GM23338 (cell line): ENCODE measurements at regions not wholly inside any gene's neighbourhood (a gene's known extent, or its start where the extent isn't known, plus 50 kb on each side); places are given as distances from the start of the nearest gene placed in this dataset.

Source experiments
- CREB1 ChIP-seq: fragments of 250-450 bp; sonication (Bioruptor Pico); IDR thresholded peaks from 2 replicates; pipeline ENCODE4 v1.5.0; 2020; ENCODE audit warnings: low read depth, mild to moderate bottlenecking, moderate library complexity
- EZH2 ChIP-seq: fragments of 200-600 bp; sonication (generic); IDR thresholded peaks from one replicate; pipeline ENCODE4 v1.8.0; 2017; ENCODE audit warnings: antibody characterized with exemption, mild to moderate bottlenecking, low read depth; ENCODE audit not compliant: unreplicated experiment
- EZH2phosphoT487 ChIP-seq: fragments of 200-600 bp; sonication (generic); IDR thresholded peaks from one replicate; pipeline ENCODE4 v1.8.1; 2018; ENCODE audit warnings: antibody characterized with exemption; ENCODE audit not compliant: unreplicated experiment
- NANOG ChIP-seq: IDR thresholded peaks from 2 replicates; pipeline ENCODE4 v1.6.1; 2016; ENCODE audit warnings: antibody characterized with exemption, borderline replicate concordance
- POLR2AphosphoS5 ChIP-seq: IDR thresholded peaks from 2 replicates; pipeline ENCODE4 v1.6.1; 2016; ENCODE audit warnings: antibody characterized with exemption, low read depth
- ZNF114 ChIP-seq: fragments of 250-450 bp; sonication (Bioruptor Pico); IDR thresholded peaks from 2 replicates; pipeline ENCODE4 v1.5.0; 2020; ENCODE audit warnings: mild to moderate bottlenecking, moderate library complexity
- TF ChIP-seq, protein P1 (sequence below), 2 experiments: fragments of 200-600 bp in 1 of 2; sonication (generic) in 1 of 2; conservative IDR thresholded peaks; 2 replicates each; pipeline versions ENCODE4 v1.5.1 to v1.6.1; 2016 to 2017; ENCODE audit warnings: antibody characterized with exemption in 2 of 2, low read depth in 2 of 2, mild to moderate bottlenecking in 2 of 2, moderate library complexity in 1 of 2
- TF ChIP-seq, protein P2 (sequence below): IDR thresholded peaks from one replicate; pipeline ENCODE4 v1.6.1; 2018; ENCODE audit warnings: antibody characterized with exemption; ENCODE audit not compliant: unreplicated experiment

DNA sequence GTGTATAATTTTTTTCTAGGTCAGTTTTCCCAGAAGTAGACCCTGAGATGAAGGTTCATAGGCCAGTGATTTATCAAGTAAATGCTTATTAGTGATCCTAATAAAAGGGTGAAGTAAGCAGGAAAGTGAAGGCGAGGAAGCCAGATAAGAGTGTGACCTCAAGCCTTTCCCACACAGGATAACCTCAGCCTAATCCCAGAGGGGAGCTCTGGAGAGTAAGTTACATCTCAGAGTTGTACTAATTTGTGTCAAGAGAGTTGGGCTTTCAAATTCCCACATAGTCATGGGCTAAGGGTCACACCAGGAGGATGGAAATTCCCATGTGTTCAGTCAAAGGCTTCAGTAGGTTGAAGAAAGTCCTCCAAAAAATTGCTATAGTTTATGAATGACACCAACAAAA, 191.4 kb downstream of the ADGRA3 start:
- TF ChIP-seq, protein P1, sequence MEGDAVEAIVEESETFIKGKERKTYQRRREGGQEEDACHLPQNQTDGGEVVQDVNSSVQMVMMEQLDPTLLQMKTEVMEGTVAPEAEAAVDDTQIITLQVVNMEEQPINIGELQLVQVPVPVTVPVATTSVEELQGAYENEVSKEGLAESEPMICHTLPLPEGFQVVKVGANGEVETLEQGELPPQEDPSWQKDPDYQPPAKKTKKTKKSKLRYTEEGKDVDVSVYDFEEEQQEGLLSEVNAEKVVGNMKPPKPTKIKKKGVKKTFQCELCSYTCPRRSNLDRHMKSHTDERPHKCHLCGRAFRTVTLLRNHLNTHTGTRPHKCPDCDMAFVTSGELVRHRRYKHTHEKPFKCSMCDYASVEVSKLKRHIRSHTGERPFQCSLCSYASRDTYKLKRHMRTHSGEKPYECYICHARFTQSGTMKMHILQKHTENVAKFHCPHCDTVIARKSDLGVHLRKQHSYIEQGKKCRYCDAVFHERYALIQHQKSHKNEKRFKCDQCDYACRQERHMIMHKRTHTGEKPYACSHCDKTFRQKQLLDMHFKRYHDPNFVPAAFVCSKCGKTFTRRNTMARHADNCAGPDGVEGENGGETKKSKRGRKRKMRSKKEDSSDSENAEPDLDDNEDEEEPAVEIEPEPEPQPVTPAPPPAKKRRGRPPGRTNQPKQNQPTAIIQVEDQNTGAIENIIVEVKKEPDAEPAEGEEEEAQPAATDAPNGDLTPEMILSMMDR (conservative IDR thresholded peaks at IDR 0.05; ENCODE audit: low read depth in 2 of 2) = no peak
- TF ChIP-seq EZH2 (no peak), NANOG (no peak), EZH2phosphoT487 (no peak), POLR2AphosphoS5 (no peak), CREB1 (CRISPR knock-in tag) (no peak), ZNF114 (CRISPR knock-in tag) (no peak)
- TF ChIP-seq, protein P2, sequence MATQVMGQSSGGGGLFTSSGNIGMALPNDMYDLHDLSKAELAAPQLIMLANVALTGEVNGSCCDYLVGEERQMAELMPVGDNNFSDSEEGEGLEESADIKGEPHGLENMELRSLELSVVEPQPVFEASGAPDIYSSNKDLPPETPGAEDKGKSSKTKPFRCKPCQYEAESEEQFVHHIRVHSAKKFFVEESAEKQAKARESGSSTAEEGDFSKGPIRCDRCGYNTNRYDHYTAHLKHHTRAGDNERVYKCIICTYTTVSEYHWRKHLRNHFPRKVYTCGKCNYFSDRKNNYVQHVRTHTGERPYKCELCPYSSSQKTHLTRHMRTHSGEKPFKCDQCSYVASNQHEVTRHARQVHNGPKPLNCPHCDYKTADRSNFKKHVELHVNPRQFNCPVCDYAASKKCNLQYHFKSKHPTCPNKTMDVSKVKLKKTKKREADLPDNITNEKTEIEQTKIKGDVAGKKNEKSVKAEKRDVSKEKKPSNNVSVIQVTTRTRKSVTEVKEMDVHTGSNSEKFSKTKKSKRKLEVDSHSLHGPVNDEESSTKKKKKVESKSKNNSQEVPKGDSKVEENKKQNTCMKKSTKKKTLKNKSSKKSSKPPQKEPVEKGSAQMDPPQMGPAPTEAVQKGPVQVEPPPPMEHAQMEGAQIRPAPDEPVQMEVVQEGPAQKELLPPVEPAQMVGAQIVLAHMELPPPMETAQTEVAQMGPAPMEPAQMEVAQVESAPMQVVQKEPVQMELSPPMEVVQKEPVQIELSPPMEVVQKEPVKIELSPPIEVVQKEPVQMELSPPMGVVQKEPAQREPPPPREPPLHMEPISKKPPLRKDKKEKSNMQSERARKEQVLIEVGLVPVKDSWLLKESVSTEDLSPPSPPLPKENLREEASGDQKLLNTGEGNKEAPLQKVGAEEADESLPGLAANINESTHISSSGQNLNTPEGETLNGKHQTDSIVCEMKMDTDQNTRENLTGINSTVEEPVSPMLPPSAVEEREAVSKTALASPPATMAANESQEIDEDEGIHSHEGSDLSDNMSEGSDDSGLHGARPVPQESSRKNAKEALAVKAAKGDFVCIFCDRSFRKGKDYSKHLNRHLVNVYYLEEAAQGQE = no peak
